GM18907 (cell line): ENCODE measurements at regions not wholly inside any gene's neighbourhood (a gene's known extent, or its start where the extent isn't known, plus 50 kb on each side); places are given as distances from the start of the nearest gene placed in this dataset.

Experiments used
- ATAC-seq: cut with Tn5 transposase; IDR thresholded peaks from one replicate; pipeline ENCODE4 v1.9.1; 2021; ENCODE audit warnings: mild to moderate bottlenecking, moderate library complexity; ENCODE audit not compliant: unreplicated experiment

DNA sequence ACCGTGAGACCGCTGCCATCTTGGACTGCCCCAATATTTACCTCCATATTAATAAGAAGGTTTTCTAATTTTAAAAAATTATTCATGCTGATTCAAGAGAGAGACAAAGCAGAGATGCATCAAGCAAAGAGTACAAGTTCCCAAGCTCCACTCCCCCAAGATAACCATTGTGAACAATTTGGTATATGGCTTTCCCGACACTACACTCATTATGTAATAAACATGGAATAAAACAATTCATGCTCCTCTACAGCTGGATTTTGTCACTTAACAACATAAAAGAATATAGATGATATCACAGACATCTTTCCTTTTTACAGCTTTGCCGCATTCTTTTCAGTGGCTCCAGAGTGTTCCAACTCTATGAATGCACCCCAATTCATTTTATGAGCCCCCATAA is 307.6 kb downstream of the FGFR2 start:
- ATAC-seq = no peak

DNA sequence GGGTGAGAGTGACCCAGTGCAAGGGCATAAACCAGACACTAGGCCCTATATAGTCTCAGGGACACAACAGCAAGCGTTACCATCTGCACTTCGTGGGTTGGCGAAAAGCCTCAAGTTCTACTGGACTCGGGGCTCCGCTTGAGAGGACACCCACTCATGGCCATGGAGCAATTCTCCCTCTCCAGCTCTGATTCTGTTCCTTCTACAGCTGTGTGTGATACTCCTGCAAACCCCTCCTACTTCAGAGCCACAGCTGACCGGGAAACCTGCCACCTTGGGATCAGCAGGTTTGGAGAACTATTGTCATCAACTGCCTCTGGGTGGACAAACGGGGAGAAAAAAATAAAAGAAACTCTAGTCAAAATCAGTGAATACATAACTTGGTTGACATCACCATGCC is 306.9 kb downstream of the FGFR2 start:
- no peak for ATAC-seq

DNA sequence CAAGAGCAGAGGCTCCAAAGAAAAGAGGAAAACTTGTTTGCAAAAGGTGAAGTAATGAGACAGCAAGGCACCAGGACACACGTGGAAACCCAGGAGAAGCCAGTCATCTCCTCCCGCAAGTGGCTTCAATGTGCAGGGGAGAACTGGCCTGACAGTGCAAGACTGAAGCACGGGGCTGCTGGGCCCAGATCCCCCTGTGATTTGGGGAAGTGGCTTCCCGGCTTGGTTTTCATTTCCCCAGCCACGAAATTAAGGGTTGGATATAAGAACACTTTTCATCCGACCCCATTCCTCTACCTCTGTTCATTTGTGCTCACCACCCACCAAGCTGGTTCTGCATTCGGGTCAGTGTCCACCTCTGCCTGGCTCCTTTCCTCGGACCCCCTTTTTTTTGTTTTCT is 306.4 kb downstream of the FGFR2 start:
- ATAC-seq = no peak

DNA sequence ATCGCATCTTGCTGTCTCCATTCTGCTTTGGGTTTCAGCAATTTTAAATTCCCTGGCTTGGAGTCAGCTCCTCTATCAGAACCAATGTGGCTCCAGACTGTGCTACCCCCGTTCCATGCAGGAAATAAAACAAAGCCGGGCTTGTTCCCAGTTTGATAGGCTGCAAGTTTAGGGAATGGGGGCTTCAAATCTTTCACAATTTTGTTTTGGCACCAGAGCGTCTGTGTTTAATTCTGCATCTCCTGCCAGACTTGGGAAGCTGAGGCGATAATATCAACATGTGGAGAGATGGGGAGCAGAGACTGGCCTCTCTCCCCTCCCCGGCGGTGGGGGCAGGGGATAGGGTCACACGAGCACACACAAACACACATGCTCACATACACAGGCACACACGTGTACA is 305.9 kb downstream of the FGFR2 start:
- ATAC-seq = no peak

DNA sequence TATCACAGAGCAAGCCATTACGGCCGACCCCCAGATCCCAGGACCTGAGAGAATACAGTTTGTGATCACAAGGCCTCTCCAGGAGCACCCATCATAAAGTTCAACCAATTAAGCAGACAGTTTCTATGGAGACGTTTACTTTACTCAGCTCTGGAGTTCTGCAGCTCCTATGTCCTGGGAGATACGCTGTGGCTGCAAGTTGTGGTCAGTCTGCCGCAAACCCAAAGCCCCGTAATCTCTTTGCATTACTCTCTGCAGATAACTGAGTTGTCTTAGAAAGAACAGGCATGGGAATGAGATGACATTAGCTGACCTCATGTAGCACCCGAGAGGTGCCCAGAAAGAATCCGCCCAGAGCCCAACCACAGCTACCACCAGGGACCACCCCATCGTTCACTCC is 305.1 kb downstream of the FGFR2 start:
- ATAC-seq = no peak

DNA sequence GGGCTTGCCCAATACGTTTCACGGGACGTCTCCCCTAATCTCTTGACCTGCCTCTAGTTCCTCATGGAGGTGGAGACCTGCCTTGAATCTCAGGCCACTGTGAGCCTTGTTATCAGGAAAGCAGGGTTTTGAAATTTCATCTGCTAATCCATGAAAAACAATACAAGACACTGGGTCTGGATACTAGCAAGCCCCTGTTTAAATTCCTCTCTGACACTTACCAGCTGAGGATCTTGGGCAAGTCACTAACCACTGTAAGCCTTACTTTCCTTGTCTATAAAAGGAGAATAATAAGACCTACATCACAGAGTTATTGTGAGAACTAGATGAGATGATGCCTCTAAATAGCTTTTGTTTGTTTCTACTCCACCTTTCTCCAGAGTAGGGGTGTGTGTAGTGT is 303.6 kb downstream of the FGFR2 start:
- no peak for ATAC-seq

DNA sequence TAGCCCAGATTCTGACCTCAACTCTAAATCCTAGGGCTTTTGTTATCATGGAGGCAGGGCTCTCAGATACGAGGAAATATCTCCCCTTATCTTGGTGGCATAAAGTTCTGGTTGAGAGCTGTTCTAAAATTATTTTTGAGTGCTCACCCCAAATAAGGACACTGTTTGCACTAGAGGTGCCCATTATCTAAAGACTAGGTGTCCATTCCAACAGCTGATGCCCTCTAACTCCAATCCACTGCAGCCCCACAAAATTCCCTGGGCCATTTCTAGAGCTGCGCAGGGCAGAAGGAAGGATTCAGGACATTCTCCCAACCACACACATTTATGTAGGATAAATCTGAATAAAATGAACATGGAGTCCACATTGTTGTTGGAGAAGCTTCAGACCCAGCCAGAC is 301.9 kb downstream of the FGFR2 start:
- no peak for ATAC-seq

DNA sequence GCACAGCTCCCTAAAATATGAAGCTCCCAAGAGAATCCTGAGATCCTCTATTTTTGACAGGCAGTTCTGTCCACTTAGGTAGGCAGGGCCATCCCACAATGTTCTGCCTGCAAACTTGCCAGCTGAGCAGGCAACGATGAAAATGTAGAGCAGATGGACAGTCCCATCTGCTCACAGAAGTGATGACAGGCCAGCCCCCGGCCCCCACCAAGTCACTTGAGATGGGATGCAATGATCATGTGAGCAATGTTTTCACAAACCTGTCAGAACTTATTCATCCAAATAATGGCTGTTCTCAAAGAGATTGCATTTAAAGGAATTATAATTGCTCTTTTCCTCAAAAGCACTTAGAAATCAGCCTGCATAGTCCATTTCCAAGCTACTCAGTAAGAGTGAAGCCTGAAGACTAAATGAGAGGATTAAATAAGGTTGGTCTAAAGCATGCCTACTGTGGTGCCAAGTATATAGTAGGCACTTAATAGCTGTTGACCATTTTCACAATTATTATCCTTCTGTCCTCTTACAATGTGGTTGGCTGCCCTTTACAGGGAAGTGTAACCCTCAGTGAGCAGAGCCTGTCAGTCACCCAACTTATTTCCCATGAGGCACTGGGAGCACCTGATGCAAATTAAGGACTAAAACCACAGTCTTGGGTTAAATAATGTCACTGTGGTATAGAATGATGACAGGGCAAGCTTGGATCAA is 301.2 kb downstream of the FGFR2 start:
- ATAC-seq = no peak

DNA sequence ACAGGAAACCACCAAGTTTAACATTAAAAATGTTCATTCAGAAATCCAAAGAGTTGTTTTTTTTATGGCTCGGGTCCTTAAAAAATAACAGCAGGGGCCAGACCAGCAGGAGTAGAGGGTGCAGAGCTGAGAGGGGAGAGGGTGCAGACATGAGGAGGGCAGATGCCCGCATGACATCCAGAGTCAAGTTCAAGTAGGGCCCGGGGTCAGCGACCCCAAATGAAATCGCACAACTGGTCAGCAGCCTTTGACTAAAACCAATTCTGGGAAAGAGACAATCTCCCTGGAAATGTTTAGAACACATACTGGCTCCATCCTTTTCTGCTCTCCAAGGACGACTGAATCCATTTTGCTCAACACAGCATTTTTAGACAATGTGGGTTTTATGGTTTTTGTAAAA is 297.5 kb downstream of the FGFR2 start:
- no peak for ATAC-seq

DNA sequence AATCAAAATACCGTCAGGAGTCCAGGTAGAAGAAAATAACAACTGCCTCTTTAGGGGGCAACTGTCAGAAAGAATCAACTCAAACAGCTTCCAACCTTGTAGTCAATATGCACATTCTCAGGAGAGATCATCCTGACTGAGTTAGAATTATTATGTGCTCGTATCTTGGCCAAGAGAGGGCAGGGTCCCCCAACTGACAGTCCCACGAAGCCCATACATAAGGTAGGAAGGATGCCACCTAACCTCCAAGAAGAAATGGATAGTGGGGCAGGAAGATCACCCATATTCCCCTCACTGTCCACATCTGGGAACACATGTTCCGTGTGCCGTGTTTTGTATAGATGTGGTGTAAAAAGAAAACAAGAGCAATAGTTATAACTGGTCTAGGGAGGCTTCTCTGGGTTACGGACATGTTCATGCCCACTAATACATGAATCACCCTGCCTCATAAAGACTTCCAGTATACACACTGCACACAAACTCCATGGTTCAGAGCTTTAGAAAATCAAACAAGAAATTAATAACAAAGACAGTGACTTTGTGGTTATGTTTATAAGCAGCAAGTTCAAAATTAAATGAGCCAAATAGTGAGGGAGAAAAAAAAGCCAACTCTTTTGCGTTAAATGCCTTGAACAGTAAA is 295.6 kb downstream of the FGFR2 start:
- no peak for ATAC-seq

DNA sequence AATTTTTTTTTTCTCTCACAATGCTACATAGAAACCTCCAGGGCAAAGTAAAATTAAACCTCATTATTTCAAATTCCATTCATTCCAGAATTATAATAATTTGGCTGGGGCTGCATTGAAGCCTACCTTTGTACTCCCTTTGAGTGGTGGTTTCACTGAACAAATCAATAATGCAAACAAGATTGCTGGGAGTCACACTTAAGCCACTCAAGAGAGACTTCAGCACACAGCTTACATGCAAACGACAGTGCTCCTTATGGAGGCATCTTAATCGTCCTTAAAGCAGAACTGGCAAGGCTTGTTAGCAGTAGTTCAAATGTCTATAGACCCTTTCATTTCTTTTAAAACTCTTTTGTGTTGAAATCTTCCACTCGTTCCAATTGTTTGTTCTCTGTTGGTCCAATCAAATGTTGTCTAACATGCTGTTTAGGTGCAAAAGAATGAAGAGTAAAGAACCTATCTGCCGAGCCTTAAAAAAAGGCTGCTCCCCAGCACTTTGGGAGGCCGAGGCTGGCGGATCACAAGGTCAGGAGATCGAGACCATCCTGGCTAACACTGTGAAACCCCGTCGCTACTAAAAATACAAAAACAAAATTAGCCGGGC is 294.9 kb downstream of the FGFR2 start:
- ATAC-seq = no peak

DNA sequence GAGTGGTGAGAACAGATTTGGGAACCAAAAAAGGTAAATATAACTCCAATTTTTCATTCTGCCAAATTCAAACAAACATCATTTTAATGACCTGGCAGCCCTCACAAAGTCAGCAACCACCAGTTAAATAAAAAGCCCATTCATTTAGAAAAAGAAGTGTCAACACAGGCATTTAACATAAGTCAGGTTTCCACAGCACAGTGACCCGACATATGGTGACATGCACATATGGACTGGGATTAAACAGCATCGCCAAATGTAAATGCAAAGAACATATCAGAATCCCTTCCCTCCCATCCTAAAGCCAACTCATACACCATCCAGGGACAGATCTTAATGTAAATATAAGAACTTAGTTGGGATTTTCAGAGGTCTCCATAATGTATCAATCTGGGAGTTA is 293.2 kb downstream of the FGFR2 start:
- no peak for ATAC-seq

DNA sequence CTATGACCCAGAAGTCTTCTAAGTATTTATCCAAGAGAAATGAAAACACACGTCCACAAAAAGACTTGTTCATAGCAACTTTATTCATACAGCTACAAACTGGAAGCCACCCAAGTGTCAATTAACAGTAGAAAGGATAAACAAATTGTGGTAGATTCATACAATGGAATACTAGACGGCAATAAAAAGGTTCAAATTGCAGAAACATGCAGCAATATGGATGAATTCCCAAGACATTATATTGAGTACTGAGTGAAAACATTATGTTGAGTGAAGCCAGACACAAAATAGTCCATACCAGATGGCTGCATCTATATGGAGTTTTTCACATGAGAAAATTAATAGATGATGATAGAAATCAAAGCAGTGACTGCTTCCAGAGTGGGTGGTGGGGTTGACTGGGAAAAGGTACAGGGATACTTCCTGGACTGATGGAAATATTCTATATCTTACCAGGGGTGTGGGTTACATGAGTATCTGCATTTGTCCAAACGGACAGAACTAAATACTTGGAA is 292.0 kb downstream of the FGFR2 start:
- no peak for ATAC-seq

DNA sequence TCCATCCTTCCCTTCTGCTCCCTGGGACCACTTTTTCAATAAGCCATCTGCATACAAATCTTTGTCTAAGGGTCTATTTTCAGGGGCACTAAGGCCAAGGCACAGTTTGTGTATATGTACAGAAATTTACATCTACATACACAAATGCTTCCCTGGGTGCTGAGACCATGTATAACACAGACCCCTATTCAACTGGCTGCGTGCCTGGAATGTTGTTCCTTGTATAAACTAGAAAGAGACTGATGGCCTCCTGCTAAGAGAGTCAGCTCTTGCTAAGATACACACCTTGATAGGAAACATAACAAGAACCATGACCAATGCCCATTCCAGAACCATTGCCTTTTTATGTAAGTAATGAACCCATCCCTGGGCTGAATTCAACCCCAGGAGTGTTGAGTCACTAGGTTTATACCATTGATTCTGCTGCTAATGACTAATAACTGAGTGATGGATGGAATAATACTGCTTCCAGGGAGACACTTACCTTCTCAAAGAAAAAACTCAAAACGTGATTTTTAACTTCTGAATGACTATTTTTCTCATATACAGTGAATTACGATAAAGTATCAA is 290.7 kb downstream of the FGFR2 start:
- no peak for ATAC-seq

DNA sequence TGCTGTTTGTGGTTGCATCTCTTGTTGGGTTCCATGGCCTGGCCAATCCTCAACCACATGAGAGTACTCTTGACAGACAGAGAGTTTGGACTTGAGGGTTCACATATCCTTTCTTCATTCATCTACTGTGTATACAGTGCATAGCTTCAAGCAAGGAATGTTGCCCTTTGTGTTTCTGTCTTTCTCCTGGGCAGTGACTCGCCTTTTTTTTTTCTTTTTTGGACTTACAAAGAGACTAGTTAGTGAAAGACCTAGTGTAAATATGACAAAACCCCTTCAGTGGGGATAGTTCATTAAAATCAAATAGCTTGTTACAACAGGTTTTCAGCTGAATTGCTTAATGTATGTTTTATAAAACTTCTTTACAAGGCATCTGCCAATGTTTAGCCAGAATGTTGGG is 290.2 kb downstream of the FGFR2 start:
- no peak for ATAC-seq

DNA sequence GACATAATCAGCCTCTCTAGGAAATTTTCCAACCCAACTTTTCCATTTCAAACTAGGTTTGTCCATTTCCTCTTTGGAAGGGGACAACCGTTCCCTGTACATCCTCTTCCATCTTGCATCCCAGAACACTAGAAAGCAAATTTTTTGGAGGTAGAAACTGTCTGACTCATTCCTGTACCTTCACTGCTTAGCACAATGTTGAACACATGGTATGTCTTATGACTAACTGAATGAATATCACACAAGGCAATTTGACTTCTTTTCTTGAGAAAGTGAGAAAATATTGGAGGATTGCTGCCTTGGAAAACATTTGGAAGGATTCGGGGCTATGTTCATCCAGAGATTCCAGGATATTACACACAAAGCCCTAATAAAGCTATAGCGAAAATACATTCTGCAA is 289.1 kb downstream of the FGFR2 start:
- ATAC-seq = no peak

DNA sequence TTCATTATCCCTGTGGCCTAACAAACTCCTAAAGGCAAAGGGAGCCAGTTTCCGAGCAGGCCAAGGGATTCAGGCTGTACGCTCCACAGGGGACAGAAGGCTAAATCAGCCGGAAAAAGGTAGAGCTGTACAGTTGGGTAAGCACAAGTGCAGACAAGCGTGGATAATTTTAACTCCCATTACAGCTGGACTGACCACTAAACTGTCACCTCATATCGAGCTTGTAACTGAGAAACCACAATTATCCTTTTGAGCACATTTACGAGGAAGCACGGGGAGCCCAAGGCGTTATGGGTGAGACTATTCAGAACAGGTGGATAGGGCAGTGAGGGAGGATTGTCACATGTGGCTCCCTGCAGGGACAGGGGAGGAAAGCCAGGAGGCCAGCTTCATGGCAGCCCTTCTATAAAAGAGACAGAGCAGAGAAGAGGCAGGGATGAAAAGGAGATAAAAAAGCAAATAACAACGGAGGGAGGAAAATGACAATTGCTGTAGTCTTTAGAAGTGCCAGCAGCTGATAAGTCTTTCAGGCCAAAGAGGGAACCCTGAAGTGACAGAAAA is 288.0 kb downstream of the FGFR2 start:
- ATAC-seq = no peak

DNA sequence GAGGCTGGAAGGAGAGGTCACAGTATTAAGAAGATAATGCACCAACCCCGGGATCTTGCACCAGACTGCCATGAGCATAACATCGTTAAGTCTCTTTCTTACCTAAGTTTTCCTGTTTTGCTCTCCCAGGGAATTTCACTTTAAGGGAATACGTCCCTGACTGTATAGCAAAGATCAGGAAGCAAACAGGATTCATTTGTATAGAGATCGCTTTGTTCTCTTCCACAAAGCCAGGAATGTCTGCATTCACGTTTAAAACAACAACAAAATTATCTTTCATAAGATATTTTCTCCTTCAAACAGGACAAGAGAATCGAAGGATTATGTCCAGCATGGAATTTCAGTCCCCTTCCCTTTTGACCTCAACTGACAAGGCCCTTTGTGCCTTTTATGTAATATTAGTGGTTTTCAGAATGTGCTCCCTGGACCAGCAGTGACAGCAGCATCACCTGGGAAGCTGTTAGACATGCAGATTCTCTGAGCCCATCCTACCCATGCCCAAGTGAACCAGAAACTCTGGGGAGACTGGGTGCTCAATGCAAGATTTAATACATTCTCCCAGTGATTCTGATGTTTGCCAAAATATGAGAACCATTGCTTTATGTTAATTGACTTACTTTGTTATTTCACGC is 286.3 kb downstream of the FGFR2 start:
- no peak for ATAC-seq

DNA sequence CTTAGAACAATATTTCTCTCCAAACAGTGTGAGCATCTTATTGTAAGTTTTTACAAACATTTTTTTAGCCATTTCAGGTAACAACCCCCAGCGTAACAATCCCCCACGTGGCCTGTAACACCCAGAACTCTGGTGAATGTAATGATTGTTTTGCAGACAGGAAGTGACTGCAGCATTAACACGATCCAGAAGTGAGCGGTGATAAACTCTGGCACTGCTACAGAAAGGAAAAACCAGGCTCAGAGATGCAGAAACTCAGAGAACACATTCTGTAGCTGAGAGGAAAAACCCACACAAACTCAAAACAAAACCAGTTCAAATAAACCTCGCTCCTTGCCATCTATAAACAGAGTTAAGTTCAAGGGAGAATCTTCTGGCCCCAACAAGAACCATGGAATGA is 285.7 kb downstream of the FGFR2 start:
- ATAC-seq = no peak

DNA sequence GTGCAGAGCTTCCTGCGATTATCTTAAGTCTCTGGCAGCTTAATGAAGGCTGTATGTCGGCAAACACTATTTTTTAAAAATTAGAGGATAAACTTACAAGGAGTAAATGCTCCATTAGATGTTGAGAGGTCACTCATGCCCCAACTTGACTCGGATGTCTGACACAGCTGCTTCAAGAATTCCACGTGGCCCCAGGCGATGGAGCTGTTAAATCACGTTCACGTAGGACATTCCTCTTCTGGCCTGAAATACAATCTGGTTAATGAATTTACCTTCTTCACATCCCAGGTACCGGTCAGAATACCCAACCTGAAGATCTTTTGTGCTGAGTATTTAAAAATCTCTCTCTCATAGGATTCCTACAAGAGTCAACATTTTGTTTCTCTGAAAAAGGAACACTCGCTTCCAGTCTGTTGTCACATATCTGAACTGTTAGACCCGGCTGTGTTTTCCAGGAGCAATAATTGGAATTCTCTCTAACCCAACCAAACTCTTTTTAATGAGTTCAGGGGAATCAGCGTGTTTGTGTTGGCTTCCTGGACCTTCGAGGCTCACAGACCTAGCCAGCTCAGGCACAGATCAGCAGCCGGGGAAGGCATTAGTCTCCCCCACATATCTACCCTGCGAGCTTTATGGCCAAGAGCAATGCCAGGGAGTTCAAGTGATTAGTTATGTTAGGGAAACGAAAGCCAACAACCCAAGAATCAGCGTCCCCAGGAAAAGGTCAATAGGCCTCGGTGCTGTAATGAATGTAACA is 284.9 kb downstream of the FGFR2 start:
- no peak for ATAC-seq

DNA sequence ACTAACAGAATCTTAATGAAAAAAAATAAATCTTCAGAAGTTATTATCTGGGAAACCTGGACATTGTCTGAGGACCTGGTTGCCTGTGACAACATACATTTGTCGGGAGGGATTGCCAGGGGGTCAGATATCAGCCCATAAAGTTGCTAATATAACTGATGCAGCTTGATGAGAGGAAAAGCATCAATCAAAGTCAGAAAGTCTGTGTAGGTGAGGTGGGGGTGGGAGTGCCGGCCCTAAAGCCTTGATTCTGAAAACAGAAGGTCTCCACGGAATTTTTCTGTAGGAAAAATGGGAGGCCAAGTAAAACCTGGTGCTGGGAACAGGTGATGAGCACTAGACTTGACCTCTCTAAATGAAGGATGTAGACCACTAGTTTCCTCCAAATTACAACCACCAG is 281.8 kb downstream of the FGFR2 start:
- ATAC-seq = no peak
